ENCODE measurements at regions not wholly inside any gene's neighbourhood (a gene's known extent, or its start where the extent isn't known, plus 50 kb on each side); places are given as distances from the start of the nearest gene placed in this dataset.

- H3K4me3 ChIP-seq (ENCODE audit: low read depth, low read length) = no peak overlapping the region
- no peak for TF ChIP-seq CTCF (IDR thresholded peaks at IDR 0.05; ENCODE audit: borderline replicate concordance, insufficient read depth, low read depth, low read length)
Measured at GRCh38 chr19:30206187-30206586, 166.0 kb upstream of the ZNF536 start.

GRCh38 chr19:30207357-30207756 lies 164.8 kb upstream of the ZNF536 start:
- no peak for TF ChIP-seq CTCF (IDR thresholded peaks at IDR 0.05; ENCODE audit: borderline replicate concordance, insufficient read depth, low read depth, low read length)

GRCh38 chr19:30208436-30209060 lies 163.6 kb upstream of the ZNF536 start:
- TF ChIP-seq CTCF (IDR thresholded peaks at IDR 0.05; ENCODE audit: borderline replicate concordance, insufficient read depth, low read depth, low read length) = no peak
- H3K4me3 ChIP-seq (ENCODE audit: low read depth, low read length) = no peak overlapping the region

More at GRCh38 chr19:30207357-30207756, 164.8 kb upstream of the ZNF536 start:
- H3K4me3 ChIP-seq (ENCODE audit: low read depth, low read length) = no peak overlapping the region

GRCh38 chr19:30209617-30210600 lies 162.3 kb upstream of the ZNF536 start:
- no peak overlapping the region for H3K4me3 ChIP-seq (ENCODE audit: low read depth, low read length)
- TF ChIP-seq CTCF (IDR thresholded peaks at IDR 0.05; ENCODE audit: borderline replicate concordance, insufficient read depth, low read depth, low read length) = no peak

- H3K4me3 ChIP-seq (ENCODE audit: low read depth, low read length) = no peak overlapping the region
- no peak for TF ChIP-seq CTCF (IDR thresholded peaks at IDR 0.05; ENCODE audit: borderline replicate concordance, insufficient read depth, low read depth, low read length)
Measured at GRCh38 chr19:30212574-30212973, 159.6 kb upstream of the ZNF536 start.

- H3K4me3 ChIP-seq (ENCODE audit: low read depth, low read length) = no peak overlapping the region
- no peak for TF ChIP-seq CTCF (IDR thresholded peaks at IDR 0.05; ENCODE audit: borderline replicate concordance, insufficient read depth, low read depth, low read length)
Measured at GRCh38 chr19:30214651-30215051, 157.5 kb upstream of the ZNF536 start.
